ENCODE measurements at regions not wholly inside any gene's neighbourhood (a gene's known extent, or its start where the extent isn't known, plus 50 kb on each side); places are given as distances from the start of the nearest gene placed in this dataset.

DNA sequence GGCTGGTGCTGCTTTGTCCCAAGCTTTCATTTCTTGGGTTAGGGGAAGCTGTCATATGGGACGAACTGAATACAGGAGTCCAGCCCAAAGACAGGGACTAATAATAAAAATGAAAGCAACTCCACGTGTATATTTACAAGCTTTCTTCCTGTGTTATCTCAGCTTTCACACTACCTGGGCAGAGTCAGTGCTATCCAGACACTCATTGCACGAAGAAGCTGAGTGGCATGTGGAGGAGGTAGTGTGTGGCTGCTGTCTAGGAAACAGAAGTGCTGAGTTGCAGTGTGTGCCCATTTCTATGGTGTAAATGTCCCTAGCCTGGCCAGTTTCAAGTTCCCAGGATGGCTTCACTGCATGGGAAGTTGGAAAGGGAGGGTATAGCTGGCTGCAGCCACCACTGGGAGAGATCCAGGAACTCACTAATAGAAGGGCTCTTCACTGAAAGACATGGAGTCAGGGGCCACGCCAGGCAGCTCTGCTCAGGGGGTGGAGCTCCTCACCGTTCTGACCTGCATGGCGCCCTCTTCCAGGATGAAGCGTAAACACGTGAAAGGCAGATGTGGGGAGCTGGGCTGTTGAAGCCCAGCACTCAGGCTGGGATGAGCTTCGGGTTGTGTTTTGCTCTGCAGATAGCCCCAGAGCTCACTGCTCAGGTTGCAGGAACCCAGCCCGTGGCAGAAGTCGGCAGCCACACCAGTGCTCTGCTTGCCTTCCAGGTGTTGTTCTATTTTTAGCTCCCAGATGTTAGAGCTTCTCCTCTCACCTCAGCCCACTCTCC, 116.9 kb downstream of the IRX2 start:
- no peak overlapping the region for H3K4me2 ChIP-seq
- no peak overlapping the region for H3K27ac ChIP-seq
- H4K20me1 ChIP-seq, result no peaks in the 10 kb centered on the region
- no peaks in the 10 kb centered on the region for H3K9me3 ChIP-seq
- H3K36me3 ChIP-seq, result no peaks in the 10 kb centered on the region
- no peaks in the 10 kb centered on the region for H3K27me3 ChIP-seq
- no peak overlapping the region for H3K4me3 ChIP-seq
- no peak overlapping the region for H3K9ac ChIP-seq
- TF ChIP-seq Cebpa-rat (IDR thresholded peaks at IDR 0.05), result no peak
- 0 out of 2 replicates have a peak, but pooled peaks cover 5% of the 10 kb centered on the region for H3K4me1 ChIP-seq

DNA sequence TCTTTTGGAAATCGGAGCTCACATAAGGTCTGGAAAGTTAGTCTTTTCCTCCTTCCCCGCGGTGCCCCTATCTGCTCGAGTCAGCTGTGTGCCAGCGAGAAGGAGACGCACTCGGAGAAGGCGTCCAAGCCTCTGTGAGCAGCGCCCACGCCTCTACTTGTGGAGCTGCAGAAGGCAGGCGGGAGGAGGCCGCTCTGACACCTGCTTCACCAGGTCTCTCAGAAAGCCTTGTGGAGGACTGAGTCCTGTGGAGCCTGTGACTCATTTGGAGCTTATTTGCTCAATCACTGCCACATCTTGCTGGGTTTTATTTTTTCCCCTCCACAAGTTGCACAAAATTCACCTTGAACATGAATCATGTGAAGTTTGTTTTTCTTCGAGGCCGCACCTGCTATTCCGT, 117.5 kb downstream of the IRX2 start:
- no peaks in the 10 kb centered on the region for H3K9me3 ChIP-seq
- H3K27ac ChIP-seq, result no peak overlapping the region
- H4K20me1 ChIP-seq, result no peaks in the 10 kb centered on the region
- no peak overlapping the region for H3K9ac ChIP-seq
- H3K4me2 ChIP-seq, result no peak overlapping the region
- H3K27me3 ChIP-seq, result no peaks in the 10 kb centered on the region
- 0 out of 2 replicates have a peak, but pooled peaks cover 5% of the 10 kb centered on the region for H3K4me1 ChIP-seq
- no peak for TF ChIP-seq Cebpa-rat (IDR thresholded peaks at IDR 0.05)
- no peaks in the 10 kb centered on the region for H3K36me3 ChIP-seq
- no peak overlapping the region for H3K4me3 ChIP-seq

- Histone ChIP-seq H3K36me3 (no peaks in the 10 kb centered on the region), H3K27ac (no peak overlapping the region), H3K4me1 (0 out of 2 replicates have a peak, but pooled peaks cover 5% of the 10 kb centered on the region), H4K20me1 (no peaks in the 10 kb centered on the region), H3K9me3 (no peaks in the 10 kb centered on the region), H3K9ac (no peak overlapping the region), H3K4me3 (no peak overlapping the region), H3K4me2 (no peak overlapping the region), H3K27me3 (no peaks in the 10 kb centered on the region)
- no peak for TF ChIP-seq Cebpa-rat (IDR thresholded peaks at IDR 0.05)
These were observed 119.7 kb downstream of the IRX2 start for GRCh38 chr5:2631758-2632157.

DNA sequence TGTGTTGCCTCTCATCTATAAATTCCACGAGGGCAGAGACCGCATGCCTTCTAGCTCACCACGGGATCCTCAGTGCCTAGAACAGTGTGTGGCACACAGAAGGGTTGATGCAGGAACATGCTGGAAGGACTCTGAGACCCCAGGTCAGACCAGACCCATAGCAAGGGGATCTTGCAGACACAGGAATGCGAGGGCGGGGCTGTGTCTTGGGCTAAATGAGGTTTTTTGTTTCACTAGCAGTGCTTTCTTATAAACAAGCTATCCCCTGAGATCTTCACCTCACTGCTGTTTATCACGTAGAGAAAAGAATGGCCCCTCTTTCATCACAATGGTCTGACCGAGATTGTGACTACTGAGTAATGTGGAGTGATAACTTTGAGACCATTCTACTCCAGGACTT, 122.4 kb downstream of the IRX2 start:
- Histone ChIP-seq H3K27ac (no peak overlapping the region), H3K4me3 (no peak overlapping the region), H3K9me3 (no peaks in the 10 kb centered on the region), H3K9ac (no peak overlapping the region), H4K20me1 (no peaks in the 10 kb centered on the region), H3K4me2 (no peak overlapping the region), H3K27me3 (no peaks in the 10 kb centered on the region), H3K36me3 (no peaks in the 10 kb centered on the region), H3K4me1 (no peaks in the 10 kb centered on the region)
- TF ChIP-seq Cebpa-rat (IDR thresholded peaks at IDR 0.05), result no peak

DNA sequence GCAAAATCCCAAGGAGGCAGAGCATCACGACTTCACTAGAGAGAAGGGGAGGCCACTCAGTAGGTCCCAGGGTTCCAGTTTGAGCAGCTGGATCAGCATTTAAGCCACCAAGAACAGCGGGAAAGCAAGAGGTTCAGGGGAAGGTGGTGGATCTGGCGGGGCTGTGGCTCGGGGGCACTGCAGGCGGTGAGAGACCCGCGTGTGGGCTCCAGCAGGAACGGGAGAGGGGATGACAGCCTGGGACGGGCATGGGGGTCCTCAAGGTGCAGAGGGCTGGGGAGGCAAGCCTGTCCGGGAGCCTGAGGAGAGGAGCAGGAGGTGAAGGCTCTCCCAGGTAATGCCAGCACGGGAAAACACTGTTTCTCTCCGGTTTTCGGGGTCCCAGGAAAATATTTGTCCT, 123.6 kb downstream of the IRX2 start:
- Histone ChIP-seq H3K4me2 (no peak overlapping the region), H3K9ac (no peak overlapping the region), H3K4me3 (no peak overlapping the region), H3K36me3 (no peaks in the 10 kb centered on the region), H4K20me1 (no peaks in the 10 kb centered on the region), H3K4me1 (no peaks in the 10 kb centered on the region), H3K27ac (no peak overlapping the region), H3K9me3 (no peaks in the 10 kb centered on the region), H3K27me3 (no peaks in the 10 kb centered on the region)
- TF ChIP-seq Cebpa-rat (IDR thresholded peaks at IDR 0.05), result no peak

- H3K27ac ChIP-seq, result no peak overlapping the region
- TF ChIP-seq Cebpa-rat (IDR thresholded peaks at IDR 0.05), result no peak
- H3K4me3 ChIP-seq, result no peak overlapping the region
- no peaks in the 10 kb centered on the region for H3K27me3 ChIP-seq
- H3K36me3 ChIP-seq, result no peaks in the 10 kb centered on the region
- no peak overlapping the region for H3K9ac ChIP-seq
- H4K20me1 ChIP-seq, result no peaks in the 10 kb centered on the region
- no peak overlapping the region for H3K4me2 ChIP-seq
- no peaks in the 10 kb centered on the region for H3K9me3 ChIP-seq
- H3K4me1 ChIP-seq, result no peaks in the 10 kb centered on the region
These were observed 124.9 kb downstream of the IRX2 start for GRCh38 chr5:2626572-2626971.

- H3K4me1 ChIP-seq, result no peaks in the 10 kb centered on the region
- no peaks in the 10 kb centered on the region for H3K36me3 ChIP-seq
- no peak overlapping the region for H3K27ac ChIP-seq
- H3K27me3 ChIP-seq, result no peaks in the 10 kb centered on the region
- TF ChIP-seq Cebpa-rat (IDR thresholded peaks at IDR 0.05), result no peak
- no peaks in the 10 kb centered on the region for H3K9me3 ChIP-seq
- no peak overlapping the region for H3K9ac ChIP-seq
- no peak overlapping the region for H3K4me3 ChIP-seq
- no peaks in the 10 kb centered on the region for H4K20me1 ChIP-seq
- H3K4me2 ChIP-seq, result no peak overlapping the region
These were observed 128.6 kb downstream of the IRX2 start for GRCh38 chr5:2622866-2623265.

- no peaks in the 10 kb centered on the region for H3K36me3 ChIP-seq
- H3K4me1 ChIP-seq, result no peaks in the 10 kb centered on the region
- no peaks in the 10 kb centered on the region for H3K9me3 ChIP-seq
- H4K20me1 ChIP-seq, result no peaks in the 10 kb centered on the region
- no peak overlapping the region for H3K27ac ChIP-seq
- TF ChIP-seq Cebpa-rat (IDR thresholded peaks at IDR 0.05), result no peak
- no peak overlapping the region for H3K4me3 ChIP-seq
- H3K9ac ChIP-seq, result no peak overlapping the region
- no peak overlapping the region for H3K4me2 ChIP-seq
- H3K27me3 ChIP-seq, result no peaks in the 10 kb centered on the region
These were observed 129.8 kb downstream of the IRX2 start for GRCh38 chr5:2621631-2622030.

GRCh38 chr5:2619216-2619615, 132.3 kb downstream of the IRX2 start:
- no peak for TF ChIP-seq Cebpa-rat (IDR thresholded peaks at IDR 0.05)
- Histone ChIP-seq H3K9me3 (0 out of 2 replicates have a peak, but pooled peaks cover 5% of the 10 kb centered on the region), H3K4me3 (no peak overlapping the region), H3K27ac (no peak overlapping the region), H4K20me1 (no peaks in the 10 kb centered on the region), H3K36me3 (no peaks in the 10 kb centered on the region), H3K4me2 (no peak overlapping the region), H3K27me3 (no peaks in the 10 kb centered on the region), H3K4me1 (no peaks in the 10 kb centered on the region), H3K9ac (no peak overlapping the region)

GRCh38 chr5:2617461-2617860, 134.0 kb downstream of the IRX2 start:
- H3K9ac ChIP-seq, result no peak overlapping the region
- H3K4me1 ChIP-seq, result no peaks in the 10 kb centered on the region
- H3K9me3 ChIP-seq, result 0 out of 2 replicates have a peak, but pooled peaks cover 5% of the 10 kb centered on the region
- no peaks in the 10 kb centered on the region for H4K20me1 ChIP-seq
- no peak overlapping the region for H3K4me2 ChIP-seq
- H3K27me3 ChIP-seq, result no peaks in the 10 kb centered on the region
- H3K27ac ChIP-seq, result no peak overlapping the region
- H3K4me3 ChIP-seq, result no peak overlapping the region
- no peaks in the 10 kb centered on the region for H3K36me3 ChIP-seq
- no peak for TF ChIP-seq Cebpa-rat (IDR thresholded peaks at IDR 0.05)
